GM19351 (cell line): ENCODE measurements at regions not wholly inside any gene's neighbourhood (a gene's known extent, or its start where the extent isn't known, plus 50 kb on each side); places are given as distances from the start of the nearest gene placed in this dataset.
"Not testable (repeated sequence)": the region's sequence is repeated elsewhere in the genome, so short reads cannot be mapped to it uniquely, and the experiment has no call there.

Source experiments
- ATAC-seq: cut with Tn5 transposase; IDR thresholded peaks from one replicate; pipeline ENCODE4 v1.9.1; 2021; ENCODE audit warnings: mild to moderate bottlenecking, moderate library complexity; ENCODE audit not compliant: unreplicated experiment

DNA sequence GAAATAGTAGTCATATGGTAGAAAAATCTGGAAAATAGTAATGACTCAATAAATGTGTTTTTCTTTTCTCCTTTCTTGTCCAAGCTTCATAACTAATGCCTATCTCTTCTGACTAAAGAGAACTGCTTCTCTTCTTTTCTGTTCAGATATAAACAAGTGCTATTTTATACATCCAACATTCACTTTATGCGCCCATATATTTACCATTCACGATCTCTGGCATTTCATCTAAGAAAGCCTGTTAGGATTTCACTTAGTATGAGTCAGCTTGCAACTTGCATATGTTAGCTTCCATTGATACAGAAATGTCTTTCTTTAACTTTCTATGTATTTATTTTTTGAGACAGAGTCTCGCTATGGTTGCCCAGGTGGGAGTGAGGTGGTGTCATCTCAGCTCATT lies 224.9 kb downstream of the VAPA start:
- ATAC-seq, result no peak

- ATAC-seq, result no peak
Measured at GRCh38 chr18:10139783-10140410, 226.1 kb downstream of the VAPA start.

- ATAC-seq, result no peak
Measured at GRCh38 chr18:10140461-10141282, 226.9 kb downstream of the VAPA start.

GRCh38 chr18:10141559-10141958 lies 227.7 kb downstream of the VAPA start:
- ATAC-seq, result no peak

GRCh38 chr18:10142056-10142455 lies 228.2 kb downstream of the VAPA start:
- ATAC-seq, result no peak

DNA sequence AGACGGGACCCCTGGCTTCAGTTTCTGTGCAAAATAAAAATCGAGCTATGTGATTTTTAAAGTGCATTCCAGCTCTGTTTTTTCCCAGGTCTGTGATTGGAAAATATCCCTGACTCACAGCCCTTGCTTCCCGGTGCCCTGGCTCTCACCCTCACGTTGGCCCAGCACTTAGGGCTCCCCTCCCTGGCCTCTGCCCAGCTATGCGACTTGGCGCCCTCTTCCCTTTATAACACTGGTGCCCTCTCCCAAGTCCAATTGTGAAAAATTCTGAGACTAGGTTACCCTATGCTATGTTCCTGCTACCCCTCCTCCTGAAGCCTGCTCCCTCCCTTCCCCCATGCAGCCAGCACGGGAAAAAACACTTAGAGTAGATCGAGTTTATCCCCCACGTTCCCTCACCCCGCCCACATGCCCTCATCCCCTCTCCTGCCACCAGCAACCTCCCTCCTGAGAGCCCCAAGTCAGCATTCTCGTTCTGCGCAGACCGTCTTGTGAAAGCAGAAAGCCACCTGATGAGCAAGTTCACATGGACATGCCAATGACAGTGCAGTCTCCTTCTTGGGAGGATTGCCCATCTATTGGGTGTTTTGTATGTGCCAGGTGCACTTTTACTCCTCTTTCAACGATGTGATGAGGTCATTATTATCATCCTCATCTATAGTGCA lies 228.8 kb downstream of the VAPA start:
- no peak for ATAC-seq

DNA sequence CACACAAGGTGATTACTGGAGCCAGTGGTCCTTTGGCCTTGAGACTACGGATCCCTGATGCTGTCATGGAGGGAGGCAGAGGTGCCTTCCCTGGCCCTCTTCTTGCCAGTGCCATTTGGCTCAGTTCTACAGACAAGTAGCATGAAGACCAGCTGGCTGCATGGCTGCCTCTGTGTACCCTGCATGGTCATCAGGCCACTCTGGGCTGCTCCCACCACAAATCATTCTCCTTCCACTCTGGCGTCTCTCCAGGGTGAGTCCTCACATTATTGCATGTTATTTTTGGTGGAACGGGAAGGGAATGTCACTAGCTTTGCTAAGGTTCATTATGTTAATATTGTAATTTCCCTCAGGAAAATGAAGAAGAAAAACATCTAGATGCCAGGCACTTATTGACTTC lies 229.8 kb downstream of the VAPA start:
- ATAC-seq, result no peak

DNA sequence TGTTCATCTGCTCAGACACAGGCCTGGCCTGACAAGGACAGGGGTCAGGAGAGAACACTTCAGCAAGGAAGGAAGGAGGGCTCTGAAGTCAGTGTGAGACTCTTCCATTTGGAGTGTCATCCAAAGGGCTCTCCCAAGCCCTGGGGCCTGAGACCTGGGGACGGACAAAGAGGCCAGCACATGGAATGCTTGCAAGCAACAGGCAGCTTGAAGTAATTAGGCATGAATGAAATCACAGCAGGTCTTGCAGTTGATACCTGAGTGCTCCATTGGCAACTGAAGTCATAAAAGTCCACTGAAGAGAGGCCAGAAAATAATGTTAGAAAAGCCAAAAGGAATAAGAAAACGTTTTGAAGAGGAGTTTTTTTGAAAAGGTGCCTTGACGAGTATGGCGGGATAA lies 231.7 kb downstream of the VAPA start:
- ATAC-seq, result no peak

- no peak for ATAC-seq
Measured at GRCh38 chr18:10147226-10147625, 233.4 kb downstream of the VAPA start.

DNA sequence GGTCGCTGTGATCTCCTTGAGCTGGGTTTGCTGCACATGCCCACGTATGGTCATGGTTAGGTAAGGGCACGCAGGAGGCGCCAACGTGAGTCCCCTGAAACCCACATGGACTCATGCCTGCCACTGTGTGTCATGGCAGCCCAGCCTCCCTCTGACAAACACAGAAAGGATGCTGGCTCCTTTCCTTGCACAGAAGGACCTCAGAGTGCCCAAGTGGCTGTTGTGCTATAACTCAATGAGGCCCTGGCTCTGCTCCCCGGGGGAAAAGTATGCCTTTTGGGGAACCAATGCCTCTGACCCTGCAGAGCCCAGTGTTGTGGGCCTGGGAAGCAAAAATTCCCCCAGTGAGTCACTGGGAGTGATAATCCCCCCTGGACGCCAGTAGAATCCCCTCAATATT lies 233.9 kb downstream of the VAPA start:
- ATAC-seq, result no peak

DNA sequence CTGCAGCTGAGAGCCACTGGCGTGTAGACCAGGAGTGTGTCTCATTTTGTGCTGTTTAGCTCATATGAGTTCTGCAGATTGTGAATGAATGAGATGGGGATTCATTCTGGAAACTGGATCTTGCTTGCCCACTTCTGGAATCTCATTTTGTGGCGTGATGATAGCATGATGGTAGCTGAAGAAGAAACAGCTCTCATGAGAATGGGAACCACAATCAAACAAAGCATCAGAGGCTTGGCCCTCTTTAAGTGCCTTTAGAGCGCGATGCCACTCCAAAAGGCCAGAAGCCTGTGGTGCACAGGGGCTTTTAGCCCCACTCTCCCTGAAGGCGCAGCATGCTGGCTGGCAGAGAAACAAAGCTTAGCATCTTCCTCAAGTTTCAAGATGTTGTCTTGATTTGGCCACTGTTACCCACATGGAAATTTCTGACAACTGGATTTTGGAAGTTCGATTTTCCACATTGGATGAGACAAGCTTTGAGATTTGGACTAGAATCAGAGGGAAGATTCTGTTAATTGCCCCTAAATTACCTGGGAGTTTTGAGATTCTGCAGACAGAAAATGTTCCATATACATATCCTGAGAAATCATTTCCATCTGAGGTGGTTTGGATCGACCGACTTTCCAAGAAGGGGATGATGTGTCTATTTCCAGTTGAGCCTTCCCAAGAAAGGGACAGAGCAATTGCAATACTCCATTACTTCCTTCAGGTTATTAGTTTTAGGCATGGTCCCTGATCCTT lies 234.5 kb downstream of the VAPA start:
- ATAC-seq, result no peak

GRCh38 chr18:10149768-10150556 lies 236.1 kb downstream of the VAPA start:
- no peak for ATAC-seq

DNA sequence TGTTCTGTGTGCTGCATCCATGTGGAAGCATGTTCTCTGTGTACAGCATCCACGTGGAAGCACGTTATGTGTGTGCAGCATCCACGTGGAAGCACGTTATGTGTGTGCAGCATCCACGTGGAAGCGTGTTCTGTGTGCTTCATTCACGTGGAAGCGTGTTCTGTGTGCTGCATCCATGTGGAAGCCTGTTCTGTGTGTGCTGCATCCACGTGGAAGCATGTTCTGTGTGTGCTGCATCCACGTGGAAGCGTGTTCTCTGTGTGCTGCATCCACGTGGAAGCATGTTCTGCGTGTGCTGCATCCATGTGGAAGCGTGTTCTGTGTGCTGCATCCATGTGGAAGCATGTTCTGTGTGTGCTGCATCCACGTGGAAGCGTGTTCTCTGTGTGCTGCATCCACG lies 236.8 kb downstream of the VAPA start:
- ATAC-seq, result not testable (repeated sequence)

- ATAC-seq, result no peak
Measured at GRCh38 chr18:10152475-10152874, 238.7 kb downstream of the VAPA start.

- ATAC-seq, result no peak
Measured at GRCh38 chr18:10153924-10154752, 240.3 kb downstream of the VAPA start.

- no peak for ATAC-seq
Measured at GRCh38 chr18:10157706-10158105, 243.9 kb downstream of the VAPA start.

- ATAC-seq, result no peak
Measured at GRCh38 chr18:10160251-10160650, 246.4 kb downstream of the VAPA start.

- no peak for ATAC-seq
Measured at GRCh38 chr18:10161315-10161714, 247.5 kb downstream of the VAPA start.

DNA sequence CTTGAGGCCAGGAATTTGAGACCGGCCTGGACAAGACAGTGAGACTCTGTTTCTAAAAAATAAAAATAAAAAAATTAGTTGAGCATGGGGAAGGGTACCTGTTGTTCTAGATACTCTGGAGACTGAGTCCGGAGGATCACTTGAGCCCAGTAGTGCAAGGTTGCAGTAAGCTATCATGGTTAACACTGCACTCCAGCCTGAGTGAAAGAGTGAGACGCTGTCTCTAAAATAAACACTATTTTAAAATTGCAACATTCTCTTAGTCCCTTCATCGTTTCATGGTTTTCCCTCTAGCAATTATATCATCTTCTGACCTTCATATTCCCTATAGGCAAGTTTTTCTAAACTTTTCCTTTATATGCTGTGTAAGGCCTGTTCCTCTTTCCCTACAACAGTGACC lies 248.5 kb downstream of the VAPA start:
- ATAC-seq, result no peak
